COLO829 (cell line): ENCODE measurements at regions not wholly inside any gene's neighbourhood (a gene's known extent, or its start where the extent isn't known, plus 50 kb on each side); places are given as distances from the start of the nearest gene placed in this dataset.

ENCODE experiments used
- DNase-seq: peaks from one replicate; pipeline ENCODE4 v3.0.0; 2012; ENCODE audit warnings: low spot score

DNA sequence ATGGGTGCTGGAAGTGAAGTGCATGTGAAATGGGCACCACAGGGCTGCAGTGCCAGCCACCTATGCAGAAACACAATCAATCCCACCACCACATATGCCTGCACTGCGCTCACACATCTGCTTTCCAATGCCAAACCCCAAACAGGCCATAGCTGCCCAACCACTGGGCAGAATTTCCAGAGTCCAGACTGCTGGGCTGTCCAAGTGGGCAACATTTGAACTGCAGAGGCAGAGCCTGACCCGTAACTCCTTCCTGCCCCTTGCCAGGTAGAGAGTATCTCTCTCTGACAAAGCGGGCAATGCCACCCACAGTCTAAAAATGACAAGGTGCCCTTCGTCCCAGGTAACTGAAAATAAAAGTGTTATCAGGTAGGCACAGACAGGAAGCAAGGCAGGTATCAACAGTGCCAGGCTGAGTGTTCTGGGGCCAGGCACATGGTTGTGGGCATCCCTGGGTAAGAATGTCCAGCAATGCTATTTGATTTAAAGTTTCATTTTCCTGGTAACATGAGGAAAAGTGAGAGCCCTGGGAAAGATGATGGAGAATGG, 79.5 kb downstream of the FOXA2 start:
- DNase-seq: no peak

DNA sequence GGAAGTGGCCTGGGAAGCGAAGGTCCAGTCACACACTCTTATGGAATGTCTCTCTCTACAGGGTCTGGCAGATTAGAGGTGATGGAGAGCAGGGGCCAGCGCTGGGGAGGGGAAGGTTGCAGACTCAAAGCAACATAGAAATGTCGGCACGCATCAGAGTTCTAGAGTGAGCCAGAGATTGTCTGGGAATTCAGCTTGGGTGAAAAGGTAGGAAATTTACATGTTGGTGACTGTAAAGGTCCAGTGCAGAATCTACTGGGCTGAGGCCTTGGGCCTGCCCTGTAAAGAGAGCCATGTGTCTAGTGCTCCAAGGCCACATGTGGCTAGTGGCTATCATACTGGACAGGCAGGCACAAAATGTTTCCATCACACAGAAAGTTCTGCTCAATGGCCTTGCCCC, 80.8 kb downstream of the FOXA2 start:
- no peak for DNase-seq

DNA sequence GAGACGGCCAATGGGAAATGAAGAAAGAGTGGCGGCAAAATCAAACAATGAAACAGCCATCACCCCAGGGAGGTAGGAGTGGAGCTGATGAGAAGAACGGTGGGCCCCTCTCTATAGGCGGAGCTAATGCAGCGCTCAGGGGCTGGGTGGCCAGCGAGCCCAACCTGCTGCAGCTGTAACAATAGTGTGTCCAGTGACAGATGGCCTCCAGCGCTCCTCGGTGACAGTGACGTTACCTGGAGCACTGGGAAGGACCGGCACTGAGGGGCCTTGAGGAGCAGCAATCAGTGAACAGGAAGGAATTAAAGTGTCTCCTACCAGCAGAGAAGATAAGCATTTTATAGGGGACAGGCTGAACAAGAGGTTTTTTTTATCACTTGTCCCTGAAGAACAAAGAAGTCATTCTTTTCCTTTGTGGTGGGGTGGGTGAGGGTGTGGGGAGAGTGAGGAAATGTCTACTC, 81.6 kb downstream of the FOXA2 start:
- DNase-seq: no peak

- no peak for DNase-seq
Measured at GRCh38 chr20:22501566-22502344, 82.6 kb downstream of the FOXA2 start.

DNA sequence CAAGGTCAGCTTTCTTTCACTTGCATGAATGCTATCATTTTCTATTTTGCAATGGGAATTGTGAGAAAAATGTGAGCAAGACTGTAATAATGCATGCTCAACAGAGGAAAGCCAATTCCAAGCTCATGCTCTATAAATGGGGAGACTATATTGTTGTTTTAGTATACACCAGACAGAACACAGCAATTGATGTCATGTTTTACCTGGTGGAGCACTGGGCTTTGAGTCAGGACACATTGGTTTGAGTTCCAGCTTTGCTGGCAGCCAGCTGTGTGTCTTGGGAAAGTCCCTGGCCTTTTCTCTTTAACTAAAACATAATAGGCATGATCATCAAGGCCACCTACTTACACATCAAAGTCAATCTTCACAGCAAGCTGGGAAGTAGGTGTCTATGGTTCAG, 83.3 kb downstream of the FOXA2 start:
- no peak for DNase-seq

DNA sequence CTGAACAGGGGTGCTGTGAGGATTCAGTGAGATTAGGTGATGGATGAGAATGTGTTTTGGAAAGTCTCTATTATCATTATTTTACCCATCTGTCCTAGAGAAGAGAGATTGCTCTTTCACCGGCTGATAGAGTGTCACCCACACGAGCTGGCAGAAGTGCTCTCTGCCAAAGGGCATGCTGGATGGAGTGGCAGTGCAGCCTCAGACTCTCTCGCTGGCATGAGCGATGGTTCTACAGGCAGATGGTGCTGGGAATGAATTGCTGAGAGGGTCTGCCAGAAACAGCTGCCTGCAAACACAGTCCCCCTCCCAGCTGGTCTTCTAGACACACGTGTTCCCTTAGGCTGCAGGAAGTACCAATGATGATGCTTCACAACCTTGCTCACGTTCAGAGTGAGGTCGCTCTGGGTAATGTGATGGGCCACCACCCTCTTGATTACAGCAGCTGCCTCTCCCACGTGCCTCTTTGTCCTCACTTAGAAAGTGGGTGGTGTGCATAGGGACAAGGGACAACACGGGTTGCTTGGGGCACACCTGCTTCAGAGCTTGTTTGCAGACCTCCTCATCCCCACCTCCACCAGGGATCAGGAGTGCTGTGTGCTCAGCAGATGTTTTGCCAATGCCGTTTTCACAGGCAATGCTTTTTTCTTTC, 84.7 kb downstream of the FOXA2 start:
- no peak for DNase-seq

GRCh38 chr20:22496817-22497216, 87.6 kb downstream of the FOXA2 start:
- no peak for DNase-seq

GRCh38 chr20:22495789-22496188, 88.6 kb downstream of the FOXA2 start:
- DNase-seq: no peak

GRCh38 chr20:22495172-22495571, 89.2 kb downstream of the FOXA2 start:
- DNase-seq: no peak

DNA sequence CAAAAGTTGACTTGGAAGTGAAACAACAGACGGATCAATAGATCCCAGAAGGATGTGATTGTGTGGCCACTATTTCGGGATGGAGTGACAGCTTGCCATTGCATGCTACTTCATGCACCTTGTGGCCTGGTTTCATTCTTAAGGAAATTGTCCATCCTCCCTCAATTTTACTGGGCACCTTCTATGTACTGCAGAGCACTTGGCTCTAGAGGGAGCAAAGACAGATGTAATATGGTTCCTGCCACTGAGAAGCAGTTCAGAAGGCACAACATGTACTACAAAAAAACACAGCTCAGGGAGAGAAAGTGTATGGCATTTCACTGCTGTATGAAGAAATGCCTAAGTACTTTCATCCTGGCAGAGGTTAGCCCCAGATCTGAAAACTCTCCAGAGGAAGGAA, 91.9 kb downstream of the FOXA2 start:
- DNase-seq: no peak

DNA sequence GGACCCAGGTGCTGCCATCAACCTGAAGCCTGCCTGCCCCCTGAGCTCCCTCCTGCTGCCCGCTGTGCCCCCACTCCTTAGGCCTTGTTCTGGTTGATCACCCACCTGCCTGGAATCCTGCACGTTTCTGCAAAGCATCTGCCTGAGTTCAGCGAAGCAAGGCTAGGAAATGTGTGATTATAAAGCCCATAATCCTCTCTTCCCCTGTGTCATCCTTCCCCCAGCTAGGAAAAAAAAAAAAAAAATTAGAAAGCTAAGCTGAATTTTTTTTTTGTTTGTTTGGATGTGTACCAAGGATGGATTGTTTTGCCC, 93.2 kb downstream of the FOXA2 start:
- no peak for DNase-seq

GRCh38 chr20:22490287-22491193, 93.8 kb downstream of the FOXA2 start:
- no peak for DNase-seq

GRCh38 chr20:22489626-22490286, 94.6 kb downstream of the FOXA2 start:
- DNase-seq: no peak

DNA sequence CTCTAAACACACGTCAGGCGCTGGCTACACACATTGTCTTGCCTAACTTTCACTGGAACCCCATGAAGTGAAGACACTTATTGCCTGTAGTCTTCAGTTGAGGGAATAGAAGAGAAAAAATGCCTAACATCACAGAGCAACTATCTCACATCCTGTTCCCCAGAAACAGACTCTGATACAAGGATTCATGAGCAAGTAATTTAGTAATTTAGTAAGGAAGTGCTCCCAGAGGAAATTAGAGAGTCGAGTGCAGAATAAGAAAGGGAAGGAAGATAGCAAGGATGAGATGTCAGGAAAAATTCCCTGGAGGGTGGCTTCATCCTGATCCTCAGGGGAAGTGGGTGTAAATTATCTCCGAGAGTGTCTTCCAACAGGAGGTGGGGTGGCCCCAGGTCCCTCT, 104.0 kb downstream of the FOXA2 start:
- DNase-seq: no peak

- no peak for DNase-seq
Measured at GRCh38 chr20:22475662-22476061, 108.7 kb downstream of the FOXA2 start.

- DNase-seq: no peak
Measured at GRCh38 chr20:22474224-22474623, 110.1 kb downstream of the FOXA2 start.

DNA sequence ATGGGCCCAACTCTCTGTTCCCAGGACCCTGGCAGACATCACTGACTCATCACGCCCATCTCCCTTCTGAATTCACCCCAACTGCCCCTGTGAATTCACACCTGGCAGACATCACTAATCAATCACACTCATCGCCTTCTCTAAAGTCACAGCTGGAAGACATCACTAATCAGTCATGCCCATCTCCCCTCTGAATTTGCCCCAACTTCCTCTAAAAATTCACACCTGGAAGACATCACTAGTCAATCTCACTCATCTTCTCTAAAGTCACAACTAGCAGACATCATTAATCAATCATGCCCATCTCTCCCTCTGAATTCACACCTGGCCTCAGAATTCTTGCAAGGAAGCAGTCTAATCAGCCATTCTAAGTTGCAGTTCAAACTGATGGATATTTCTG, 111.1 kb downstream of the FOXA2 start:
- no peak for DNase-seq

DNA sequence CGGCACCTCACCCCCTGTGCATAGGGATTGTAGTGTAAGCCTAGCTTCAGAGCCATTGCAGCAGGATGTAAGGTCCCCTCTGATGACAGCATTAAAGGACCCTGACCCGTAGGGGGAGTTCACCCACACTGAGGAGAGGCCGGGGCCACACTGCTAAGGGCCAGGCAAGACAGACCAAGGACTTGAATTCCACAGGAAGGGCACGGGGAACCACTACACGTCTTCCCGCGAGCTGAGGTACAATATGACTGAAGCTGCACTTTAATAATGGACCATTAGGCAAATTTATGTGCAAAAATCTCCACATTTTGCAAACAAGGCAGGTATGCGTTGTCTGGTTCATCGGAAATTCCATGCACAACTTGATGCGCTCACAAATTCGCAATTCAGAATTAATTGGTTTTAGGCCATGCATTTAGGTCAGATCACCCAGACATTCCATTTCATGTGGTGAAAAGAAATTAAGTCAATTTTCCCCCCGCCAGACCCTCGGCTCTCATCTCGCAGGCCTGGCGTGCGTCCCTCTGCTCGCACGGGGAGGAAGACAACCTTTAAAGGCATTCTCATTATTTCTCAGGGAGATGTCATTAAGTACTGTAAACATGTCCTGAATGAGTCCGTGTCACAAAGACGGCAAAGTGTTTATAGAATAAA, 111.8 kb downstream of the FOXA2 start:
- DNase-seq: no peak

DNA sequence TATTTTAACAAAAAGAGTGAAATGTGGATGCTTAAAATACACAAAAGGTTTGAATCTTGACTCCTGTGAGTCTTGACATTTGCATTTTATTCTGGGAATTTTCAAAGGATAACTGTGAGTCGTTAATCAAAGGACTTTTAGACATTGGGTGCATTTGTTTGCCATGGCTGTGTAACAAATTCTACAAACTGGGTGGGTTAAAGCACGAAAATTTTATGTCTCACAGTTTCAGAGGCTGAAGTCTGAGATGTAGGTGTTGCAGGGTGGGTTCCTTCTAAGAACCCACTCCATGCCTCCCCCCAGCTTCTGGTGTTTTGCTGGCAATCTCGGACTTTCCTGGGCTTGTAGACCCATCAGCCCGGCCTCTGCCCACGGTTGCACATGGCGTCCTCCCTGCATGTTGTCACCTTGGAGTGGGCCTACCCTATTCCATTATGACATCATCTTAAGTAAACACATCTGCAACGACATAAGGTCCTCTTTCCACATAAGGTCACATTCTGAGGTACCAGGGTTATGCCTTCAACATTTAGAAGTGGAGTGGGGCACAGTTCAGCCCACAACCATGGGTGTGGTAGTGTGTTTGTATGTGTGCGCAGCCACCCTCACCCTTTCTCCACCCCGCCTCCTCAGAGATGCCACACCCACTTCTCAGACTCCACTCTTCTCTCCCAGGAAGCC, 113.1 kb downstream of the FOXA2 start:
- DNase-seq: no peak

DNA sequence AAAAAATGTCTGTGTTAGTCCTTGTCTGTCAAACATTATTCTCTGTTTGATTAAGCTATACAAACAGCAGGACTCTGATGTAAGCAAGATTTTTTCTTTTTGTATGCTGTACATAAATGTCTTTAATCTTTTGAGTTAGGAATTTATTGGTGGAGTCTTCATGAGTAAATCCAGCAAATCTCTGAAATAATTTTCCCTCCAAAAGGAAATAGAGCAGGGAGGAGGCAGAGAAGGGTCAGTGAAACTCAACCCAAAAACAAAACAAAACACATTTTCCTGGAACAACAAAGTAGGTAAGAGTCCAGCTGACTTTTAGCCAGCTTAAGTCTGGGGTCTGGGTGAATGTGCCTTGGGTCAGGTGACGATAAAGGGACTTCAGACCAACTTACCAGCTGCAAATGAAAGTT, 113.7 kb downstream of the FOXA2 start:
- no peak for DNase-seq
